ENCODE measurements at regions not wholly inside any gene's neighbourhood (a gene's known extent, or its start where the extent isn't known, plus 50 kb on each side); places are given as distances from the start of the nearest gene placed in this dataset.

DNA sequence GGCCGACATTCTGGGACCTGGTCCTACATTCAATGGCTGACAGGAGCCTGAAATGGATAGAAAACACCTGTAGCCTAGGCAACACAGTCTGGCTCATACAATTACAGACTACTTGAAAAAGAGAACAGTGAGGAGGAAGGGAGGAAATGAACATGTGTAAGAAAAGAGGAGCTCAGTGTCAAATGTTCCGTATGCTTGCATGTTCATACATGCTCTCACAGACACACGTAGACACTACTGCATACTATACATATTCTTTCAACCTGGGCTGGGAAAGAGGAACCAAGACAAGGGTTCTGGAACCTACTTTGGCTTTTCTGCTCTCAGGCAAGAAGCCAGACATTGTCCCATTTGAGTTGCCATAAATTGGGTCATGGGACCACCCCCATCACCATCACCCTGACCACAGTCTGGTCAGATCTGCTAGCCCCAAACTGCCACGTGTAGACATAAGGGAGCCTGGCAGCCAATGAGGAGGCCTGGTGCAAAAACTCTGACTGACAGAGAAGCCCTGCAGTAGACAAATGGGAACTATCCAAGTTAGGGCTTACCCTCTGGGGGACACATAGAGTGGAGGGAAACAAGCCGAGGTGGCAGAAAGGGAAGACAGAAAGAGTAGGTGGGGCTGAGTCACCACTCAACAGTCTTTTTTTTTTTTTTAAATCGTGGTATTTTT lies 310.0 kb downstream of the SHQ1 start:
- no peak for DNase-seq (ENCODE audit: low spot score in 2 of 2, unreplicated experiment in 2 of 2)
- Mint-ChIP-seq H3K27ac (no peak overlapping the region), H3K27me3 (ENCODE audit: low read depth) (no peaks in the 10 kb centered on the region), H3K4me3 (no peak overlapping the region), H3K9me3 (peaks cover 3% of the 10 kb centered on the region), H3K36me3 (peaks cover 1% of the 10 kb centered on the region), H3K4me1 (peaks cover 4% of the 10 kb centered on the region)
- TF ChIP-seq, protein P1, sequence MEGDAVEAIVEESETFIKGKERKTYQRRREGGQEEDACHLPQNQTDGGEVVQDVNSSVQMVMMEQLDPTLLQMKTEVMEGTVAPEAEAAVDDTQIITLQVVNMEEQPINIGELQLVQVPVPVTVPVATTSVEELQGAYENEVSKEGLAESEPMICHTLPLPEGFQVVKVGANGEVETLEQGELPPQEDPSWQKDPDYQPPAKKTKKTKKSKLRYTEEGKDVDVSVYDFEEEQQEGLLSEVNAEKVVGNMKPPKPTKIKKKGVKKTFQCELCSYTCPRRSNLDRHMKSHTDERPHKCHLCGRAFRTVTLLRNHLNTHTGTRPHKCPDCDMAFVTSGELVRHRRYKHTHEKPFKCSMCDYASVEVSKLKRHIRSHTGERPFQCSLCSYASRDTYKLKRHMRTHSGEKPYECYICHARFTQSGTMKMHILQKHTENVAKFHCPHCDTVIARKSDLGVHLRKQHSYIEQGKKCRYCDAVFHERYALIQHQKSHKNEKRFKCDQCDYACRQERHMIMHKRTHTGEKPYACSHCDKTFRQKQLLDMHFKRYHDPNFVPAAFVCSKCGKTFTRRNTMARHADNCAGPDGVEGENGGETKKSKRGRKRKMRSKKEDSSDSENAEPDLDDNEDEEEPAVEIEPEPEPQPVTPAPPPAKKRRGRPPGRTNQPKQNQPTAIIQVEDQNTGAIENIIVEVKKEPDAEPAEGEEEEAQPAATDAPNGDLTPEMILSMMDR (IDR thresholded peaks at IDR 0.05; ENCODE audit: unreplicated experiment) = no peak

DNA sequence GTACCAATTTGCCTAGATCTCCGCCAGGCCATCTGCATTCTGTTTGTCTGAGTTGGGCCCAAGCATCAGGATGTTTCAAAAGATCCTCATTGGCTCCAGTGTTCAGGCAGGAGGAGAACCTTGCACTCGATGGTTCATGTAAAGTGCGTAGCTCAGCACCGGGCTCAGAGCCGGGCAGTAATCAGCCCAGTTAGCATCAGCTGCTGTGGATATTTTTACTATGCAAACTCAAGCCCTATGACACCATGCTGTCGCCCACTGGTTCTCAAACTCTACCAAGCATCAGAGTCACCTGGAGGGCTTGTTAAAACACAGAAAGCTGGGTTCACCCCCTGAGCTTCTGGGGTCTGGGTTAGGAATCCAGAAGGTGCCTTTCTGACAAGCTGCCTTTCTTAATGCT lies 310.8 kb downstream of the SHQ1 start:
- H3K4me3 Mint-ChIP-seq = no peak overlapping the region
- DNase-seq (ENCODE audit: low spot score in 2 of 2, unreplicated experiment in 2 of 2) = no peak
- peaks cover 1% of the 10 kb centered on the region for H3K36me3 Mint-ChIP-seq
- peaks cover 3% of the 10 kb centered on the region for H3K9me3 Mint-ChIP-seq
- H3K27me3 Mint-ChIP-seq (ENCODE audit: low read depth) = peaks cover 1% of the 10 kb centered on the region
- peaks cover 4% of the 10 kb centered on the region for H3K4me1 Mint-ChIP-seq
- H3K27ac Mint-ChIP-seq = no peak overlapping the region
- TF ChIP-seq, protein P1 (IDR thresholded peaks at IDR 0.05; ENCODE audit: unreplicated experiment) = no peak

DNA sequence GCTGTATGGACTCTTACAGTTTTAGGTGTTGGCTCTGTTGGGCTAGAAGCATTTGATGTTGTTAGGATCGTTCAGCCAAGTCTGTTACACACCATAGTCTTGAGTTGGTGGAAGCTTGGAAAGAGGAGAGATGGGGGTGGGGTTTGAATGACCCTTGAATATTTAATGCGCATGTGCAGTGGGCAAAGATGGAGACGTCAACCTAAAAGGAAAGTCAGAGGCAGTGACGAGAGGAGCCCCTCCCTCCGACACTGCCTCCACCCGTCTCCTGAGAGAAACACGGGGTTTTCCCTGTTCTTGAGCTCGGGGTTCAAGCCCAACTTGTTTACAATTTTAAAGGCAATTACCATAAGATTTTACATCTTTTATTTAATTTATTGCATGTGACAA lies 311.4 kb downstream of the SHQ1 start:
- Mint-ChIP-seq H3K27me3 (ENCODE audit: low read depth) (peaks cover 5% of the 10 kb centered on the region), H3K4me3 (no peak overlapping the region), H3K27ac (no peak overlapping the region), H3K9me3 (peaks cover 3% of the 10 kb centered on the region), H3K4me1 (peaks cover 4% of the 10 kb centered on the region), H3K36me3 (peaks cover 1% of the 10 kb centered on the region)
- TF ChIP-seq, protein P1 (IDR thresholded peaks at IDR 0.05; ENCODE audit: unreplicated experiment) = no peak
- DNase-seq (ENCODE audit: low spot score in 2 of 2, unreplicated experiment in 2 of 2) = no peak

DNA sequence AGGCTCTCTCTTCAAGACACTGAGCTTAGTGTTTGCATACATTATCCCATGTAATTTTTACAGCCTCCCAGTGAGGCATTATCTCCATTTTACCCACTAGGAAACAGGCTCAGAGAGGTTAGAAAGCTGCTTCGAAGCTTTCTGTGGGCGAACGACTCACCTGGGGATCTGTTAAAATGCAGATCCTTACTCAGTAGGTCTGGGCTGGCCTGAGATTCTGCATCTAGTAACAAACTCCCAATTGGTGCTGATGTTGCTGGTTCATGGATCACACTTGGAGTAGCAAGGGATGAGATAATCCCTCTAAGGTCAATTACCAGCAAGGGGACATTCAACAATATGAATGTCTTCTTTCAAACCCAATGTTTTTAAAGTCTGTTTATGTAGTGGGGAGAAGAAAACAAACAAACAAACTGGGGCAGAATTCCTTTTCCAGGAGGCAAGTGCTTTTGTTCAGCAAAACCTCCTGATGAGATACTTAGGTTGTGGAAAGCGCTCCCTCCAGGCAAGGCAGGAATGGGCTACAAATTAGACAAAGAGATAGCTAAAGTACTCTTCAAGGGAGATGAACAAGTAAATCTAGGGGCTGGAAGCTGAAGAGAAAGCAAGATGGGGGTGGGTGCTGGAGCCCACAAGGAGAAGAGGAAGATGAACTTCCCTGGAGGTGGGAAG lies 311.9 kb downstream of the SHQ1 start:
- no peak for DNase-seq (ENCODE audit: low spot score in 2 of 2, unreplicated experiment in 2 of 2)
- H3K4me1 Mint-ChIP-seq = peaks cover 4% of the 10 kb centered on the region
- H3K27ac Mint-ChIP-seq = no peak overlapping the region
- H3K27me3 Mint-ChIP-seq (ENCODE audit: low read depth) = peaks cover 5% of the 10 kb centered on the region
- no peaks in the 10 kb centered on the region for H3K9me3 Mint-ChIP-seq
- TF ChIP-seq, protein P1 (IDR thresholded peaks at IDR 0.05; ENCODE audit: unreplicated experiment) = no peak
- H3K4me3 Mint-ChIP-seq = no peak overlapping the region
- H3K36me3 Mint-ChIP-seq = peaks cover 1% of the 10 kb centered on the region

DNA sequence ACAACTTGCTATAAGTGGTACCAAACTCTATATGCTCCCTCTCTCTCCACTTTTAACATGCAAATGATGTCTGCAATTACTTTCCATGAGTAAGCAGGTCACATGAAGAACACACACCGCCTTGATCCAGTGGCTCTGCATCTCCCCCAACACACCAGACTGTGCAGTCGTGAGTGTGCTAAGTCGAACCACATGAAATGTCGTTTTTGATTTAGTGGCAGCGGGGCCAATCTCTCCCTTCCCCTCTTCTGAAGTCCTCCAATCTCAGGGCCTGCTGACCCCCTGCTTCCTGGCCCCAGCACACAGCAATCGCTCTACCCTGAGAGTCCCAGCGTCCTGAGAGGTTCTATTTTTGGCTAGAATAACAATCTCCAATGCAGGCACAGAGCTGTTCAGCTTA lies 312.5 kb downstream of the SHQ1 start:
- no peak overlapping the region for H3K27ac Mint-ChIP-seq
- H3K36me3 Mint-ChIP-seq = peaks cover 1% of the 10 kb centered on the region
- H3K4me1 Mint-ChIP-seq = peaks cover 4% of the 10 kb centered on the region
- H3K9me3 Mint-ChIP-seq = peaks cover 3% of the 10 kb centered on the region
- no peak overlapping the region for H3K4me3 Mint-ChIP-seq
- peaks cover 5% of the 10 kb centered on the region for H3K27me3 Mint-ChIP-seq (ENCODE audit: low read depth)
- TF ChIP-seq, protein P1 (IDR thresholded peaks at IDR 0.05; ENCODE audit: unreplicated experiment) = no peak
- no peak for DNase-seq (ENCODE audit: low spot score in 2 of 2, unreplicated experiment in 2 of 2)
